GM18511 (cell line): ENCODE measurements at regions not wholly inside any gene's neighbourhood (a gene's known extent, or its start where the extent isn't known, plus 50 kb on each side); places are given as distances from the start of the nearest gene placed in this dataset.
"Not testable (repeated sequence)": the region's sequence is repeated elsewhere in the genome, so short reads cannot be mapped to it uniquely, and the experiment has no call there.

Source experiments
- ATAC-seq: cut with Tn5 transposase; IDR thresholded peaks from one replicate; pipeline ENCODE4 v1.9.1; 2021; ENCODE audit warnings: mild to moderate bottlenecking, moderate library complexity; ENCODE audit not compliant: unreplicated experiment

- no peak for ATAC-seq
Measured at GRCh38 chr15:92821491-92822116, 78.5 kb upstream of the CHD2 start.

- ATAC-seq = no peak
Measured at GRCh38 chr15:92822216-92823144, 77.6 kb upstream of the CHD2 start.

GRCh38 chr15:92825985-92826384 is 74.1 kb upstream of the CHD2 start:
- no peak for ATAC-seq

GRCh38 chr15:92827991-92828390 is 72.1 kb upstream of the CHD2 start:
- ATAC-seq = not testable (repeated sequence)

GRCh38 chr15:92829875-92830274 is 70.2 kb upstream of the CHD2 start:
- no peak for ATAC-seq

- no peak for ATAC-seq
Measured at GRCh38 chr15:92831336-92831654, 68.8 kb upstream of the CHD2 start.

GRCh38 chr15:92831655-92832328 is 68.3 kb upstream of the CHD2 start:
- ATAC-seq = peak; percentile 94

- no peak for ATAC-seq
Measured at GRCh38 chr15:92833106-92833433, 67.1 kb upstream of the CHD2 start.

GRCh38 chr15:92833493-92834271 is 66.4 kb upstream of the CHD2 start:
- no peak for ATAC-seq

- peak; percentile 76 for ATAC-seq
Measured at GRCh38 chr15:92839696-92840095, 60.4 kb upstream of the CHD2 start.

GRCh38 chr15:92840149-92840548 is 60.0 kb upstream of the CHD2 start:
- no peak for ATAC-seq

- no peak for ATAC-seq
Measured at GRCh38 chr15:92843326-92843725, 56.8 kb upstream of the CHD2 start.

GRCh38 chr15:92843814-92844213 is 56.3 kb upstream of the CHD2 start:
- ATAC-seq = no peak

- peak; percentile 76 for ATAC-seq
Measured at GRCh38 chr15:92845126-92845508, 55.0 kb upstream of the CHD2 start.

- ATAC-seq = no peak
Measured at GRCh38 chr15:92846741-92847140, 53.4 kb upstream of the CHD2 start.

GRCh38 chr15:92847841-92848240 is 52.3 kb upstream of the CHD2 start:
- ATAC-seq = no peak

GRCh38 chr15:92848464-92848851 is 51.7 kb upstream of the CHD2 start:
- ATAC-seq = no peak

- peak; percentile 69 for ATAC-seq
Measured at GRCh38 chr15:92848852-92849598, 51.1 kb upstream of the CHD2 start.

- not testable (repeated sequence) for ATAC-seq
Measured at GRCh38 chr15:92850218-92850617, 49.9 kb upstream of the CHD2 start.
